GM12891 (cell line): ENCODE measurements at regions not wholly inside any gene's neighbourhood (a gene's known extent, or its start where the extent isn't known, plus 50 kb on each side); places are given as distances from the start of the nearest gene placed in this dataset.
"Not testable (repeated sequence)": the region's sequence is repeated elsewhere in the genome, so short reads cannot be mapped to it uniquely, and the experiment has no call there.

ENCODE experiments used
- DNase-seq: peaks from one replicate; pipeline ENCODE4 v3.0.0; 2011; ENCODE audit warnings: low spot score; ENCODE audit not compliant: insufficient read length
- FAIRE-seq: peaks from 2 replicates; lab custom pipeline; 2011; peaks lifted over from hg19 to GRCh38; lab: Jason Lieb, UNC
- PAX5 ChIP-seq: IDR thresholded peaks from 2 replicates; pipeline ENCODE4 v1.6.1; 2011; ENCODE audit warnings: low read length, moderate library complexity, mild to moderate bottlenecking; ENCODE audit not compliant: insufficient read depth, severe bottlenecking
- POLR2A ChIP-seq: IDR thresholded peaks from 2 replicates; pipeline ENCODE4 v1.6.1; 2011; ENCODE audit warnings: low read depth, low read length, control low read depth
- POLR2AphosphoS5 ChIP-seq: IDR thresholded peaks from 2 replicates; pipeline ENCODE4 v1.6.1; 2011; ENCODE audit warnings: low read depth, low read length, control low read depth
- POU2F2 ChIP-seq: IDR thresholded peaks from 2 replicates; pipeline ENCODE4 v1.6.1; 2011; ENCODE audit warnings: low read depth, mild to moderate bottlenecking, control low read depth, low read length, moderate library complexity
- SPI1 ChIP-seq: IDR thresholded peaks from 2 replicates; pipeline ENCODE4 v1.6.1; 2011; ENCODE audit warnings: low read depth, low read length, control low read depth
- TAF1 ChIP-seq: IDR thresholded peaks from 2 replicates; pipeline ENCODE4 v1.6.1; 2011; ENCODE audit warnings: low read depth, low read length, control low read depth

DNA sequence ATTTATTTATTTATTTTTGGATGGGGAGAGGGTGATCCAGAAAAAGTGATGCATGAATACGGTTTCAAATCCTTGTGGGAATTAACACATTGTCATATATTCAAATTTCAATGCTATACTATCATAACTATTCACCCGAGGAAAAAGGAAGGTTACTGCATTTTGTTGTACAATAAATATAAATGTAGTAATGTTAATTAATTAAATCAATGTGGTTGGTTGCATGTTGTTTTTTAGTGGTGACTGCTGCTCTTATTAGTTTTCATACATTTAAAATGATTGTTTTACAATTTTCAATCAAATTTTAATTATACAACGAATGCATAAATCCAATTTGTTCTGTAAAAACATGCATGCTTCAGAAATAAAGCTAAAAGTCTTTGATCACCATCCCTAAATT, 180.5 kb downstream of the ZFP64 start:
- FAIRE-seq (no peak), DNase-seq (no peak)
- TF ChIP-seq POU2F2 (no peak), PAX5 (no peak), TAF1 (no peak), POLR2AphosphoS5 (no peak), POLR2A (no peak), SPI1 (no peak)

GRCh38 chr20:52010541-52010940, 181.0 kb downstream of the ZFP64 start:
- FAIRE-seq (no peak), DNase-seq (no peak)
- TF ChIP-seq TAF1 (no peak), POLR2AphosphoS5 (no peak), POU2F2 (no peak), PAX5 (no peak), SPI1 (no peak), POLR2A (no peak)

DNA sequence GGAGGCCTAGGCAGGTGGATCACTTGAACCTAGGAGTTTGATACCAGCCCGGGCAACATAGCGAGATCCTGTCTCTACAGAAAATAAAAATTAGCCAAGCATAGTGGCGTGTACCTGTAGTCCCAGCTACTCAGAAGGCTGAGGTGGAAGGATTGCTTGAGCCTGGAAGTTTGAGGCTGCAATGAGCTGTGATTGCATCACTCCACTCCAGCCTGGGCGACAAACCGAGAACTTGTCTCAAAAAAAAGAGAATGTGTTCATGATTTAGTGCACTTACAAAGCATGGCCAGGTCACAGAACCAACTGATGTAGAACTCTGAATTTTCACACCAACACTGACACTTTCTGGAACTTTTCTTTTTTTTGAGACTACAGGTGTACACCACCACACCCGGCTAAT, 182.7 kb downstream of the ZFP64 start:
- no peak for FAIRE-seq
- TF ChIP-seq SPI1 (no peak), TAF1 (no peak), POU2F2 (no peak), PAX5 (no peak), POLR2A (no peak)
- DNase-seq = no peak

DNA sequence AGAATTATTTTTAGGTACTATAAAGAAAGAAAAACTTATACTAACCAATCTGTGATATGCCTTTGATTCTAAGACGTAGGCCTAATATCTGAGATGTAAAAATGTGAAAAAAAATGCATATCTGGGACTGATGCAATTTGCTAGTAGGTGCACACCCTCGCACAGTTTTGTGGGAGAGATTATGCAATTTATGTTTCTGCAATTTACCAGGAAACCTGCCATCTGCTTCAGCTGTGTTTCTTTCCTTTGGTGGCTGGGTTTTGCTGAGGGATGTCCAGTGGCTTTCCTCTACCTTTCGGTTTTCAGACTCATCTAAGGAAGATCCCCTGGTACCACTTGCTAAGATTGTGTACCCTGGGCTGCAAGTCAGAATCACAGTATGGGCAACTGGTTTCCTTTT, 186.9 kb downstream of the ZFP64 start:
- FAIRE-seq (no peak), DNase-seq (no peak)
- no peak for TF ChIP-seq POLR2AphosphoS5
- TF ChIP-seq PAX5 = no peak
- TF ChIP-seq TAF1 = no peak
- TF ChIP-seq SPI1 = no peak
- no peak for TF ChIP-seq POU2F2
- TF ChIP-seq POLR2A = no peak

DNA sequence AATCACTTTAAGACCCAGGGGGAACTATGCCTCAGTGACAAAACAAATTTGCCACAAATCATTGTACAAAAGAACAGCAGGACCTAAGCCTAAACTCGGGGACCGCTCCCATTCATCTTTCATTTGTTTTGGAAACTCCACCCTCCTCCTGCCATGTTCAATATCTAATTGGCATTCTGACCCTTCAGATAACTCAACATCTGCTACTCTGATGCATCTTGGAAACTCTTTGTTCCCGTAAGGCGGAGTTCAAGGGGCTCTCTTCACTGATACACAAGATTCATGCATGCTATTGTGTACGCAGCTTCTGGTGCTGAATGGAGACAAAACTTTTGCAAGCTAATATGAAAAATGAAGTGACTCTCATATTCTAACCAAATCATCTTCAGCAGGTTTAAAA, 187.6 kb downstream of the ZFP64 start:
- no peak for DNase-seq
- no peak for FAIRE-seq
- TF ChIP-seq PAX5 = no peak
- no peak for TF ChIP-seq POLR2AphosphoS5

GRCh38 chr20:52003415-52003814, 188.2 kb downstream of the ZFP64 start:
- no peak for TF ChIP-seq SPI1
- TF ChIP-seq POU2F2 = no peak
- TF ChIP-seq PAX5 = no peak
- TF ChIP-seq POLR2A = no peak
- FAIRE-seq (no peak), DNase-seq (no peak)

GRCh38 chr20:52001999-52002666, 189.4 kb downstream of the ZFP64 start:
- DNase-seq (no peak), FAIRE-seq (no peak)
- TF ChIP-seq POLR2A (no peak), PAX5 (no peak), POLR2AphosphoS5 (no peak), POU2F2 (no peak), TAF1 (no peak), SPI1 (no peak)

GRCh38 chr20:51997281-51997936, 194.2 kb downstream of the ZFP64 start:
- FAIRE-seq, DNase-seq: not testable (repeated sequence)

GRCh38 chr20:51995551-51995951, 193.2 kb upstream of the SALL4 start:
- no peak for FAIRE-seq
- no peak for DNase-seq
- no peak for TF ChIP-seq POU2F2
- TF ChIP-seq PAX5 = no peak
- TF ChIP-seq POLR2AphosphoS5 = no peak
- TF ChIP-seq POLR2A = no peak
- no peak for TF ChIP-seq TAF1
- no peak for TF ChIP-seq SPI1

GRCh38 chr20:51994751-51995417, 192.6 kb upstream of the SALL4 start:
- DNase-seq = no peak
- FAIRE-seq = no peak
- TF ChIP-seq SPI1 = no peak
- TF ChIP-seq POU2F2 = no peak
- TF ChIP-seq PAX5 = no peak
- no peak for TF ChIP-seq POLR2A
- no peak for TF ChIP-seq POLR2AphosphoS5
- no peak for TF ChIP-seq TAF1
